Stimulated activated CD8-positive, alpha-beta memory T cell treated with anti-CD3 and anti-CD28 coated beads, Interleukin-4, amount 100 ng/mL, for 1 hour (primary cell): ENCODE measurements at regions not wholly inside any gene's neighbourhood (a gene's known extent, or its start where the extent isn't known, plus 50 kb on each side); places are given as distances from the start of the nearest gene placed in this dataset.

ENCODE experiments used
- DNase-seq, 2 donors: peaks; one replicate each; pipeline ENCODE4 v3.0.0-alpha.2; 2020; ENCODE audit warnings: low read depth in 2 of 2, low spot score in 1 of 2

DNA sequence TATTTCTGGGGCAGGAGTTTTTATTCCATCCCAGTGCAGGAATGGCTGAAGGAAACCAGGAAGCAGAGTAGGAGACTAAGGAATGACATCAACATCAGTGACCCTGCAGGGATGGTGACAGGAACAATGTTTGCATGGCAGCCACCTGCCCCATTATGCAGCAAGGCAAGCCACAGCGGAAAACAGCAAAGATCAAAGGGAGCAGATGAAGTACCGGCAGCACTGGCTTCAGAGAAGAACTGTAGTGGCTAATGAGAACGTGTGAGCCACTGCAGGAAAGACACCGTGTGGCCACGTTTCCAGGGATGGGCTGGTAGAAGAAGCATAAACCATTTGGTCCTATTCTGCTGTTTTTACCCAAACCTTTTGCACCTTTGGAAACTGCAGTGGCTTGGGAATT lies 52.9 kb upstream of the TAB2 start:
- DNase-seq = peak in 1 of 2 donors; percentile 8

GRCh38 chr6:149265945-149266344 lies 51.6 kb upstream of the TAB2 start:
- DNase-seq = no peak

GRCh38 chr6:149266659-149267058 lies 50.9 kb upstream of the TAB2 start:
- DNase-seq = no peak

DNA sequence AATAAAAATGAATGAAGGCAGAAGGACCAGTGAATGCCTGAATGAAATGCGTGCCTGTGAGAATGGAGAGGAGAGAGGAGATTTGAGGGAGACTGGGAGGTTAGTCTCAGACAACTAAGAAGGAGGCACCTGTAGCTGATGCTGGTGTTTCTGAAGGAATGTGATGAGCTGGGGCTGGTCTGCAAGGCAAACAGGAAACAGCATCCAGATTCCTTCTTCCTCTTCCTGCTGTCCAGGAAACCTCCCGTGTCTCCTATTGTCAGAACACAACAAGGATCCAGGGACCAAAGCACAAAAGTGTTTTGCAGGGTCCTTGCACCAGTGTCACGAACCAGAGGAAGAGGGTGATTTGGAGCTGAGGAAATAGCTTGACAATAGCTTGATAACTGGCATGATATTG lies 50.4 kb upstream of the TAB2 start:
- DNase-seq = no peak

DNA sequence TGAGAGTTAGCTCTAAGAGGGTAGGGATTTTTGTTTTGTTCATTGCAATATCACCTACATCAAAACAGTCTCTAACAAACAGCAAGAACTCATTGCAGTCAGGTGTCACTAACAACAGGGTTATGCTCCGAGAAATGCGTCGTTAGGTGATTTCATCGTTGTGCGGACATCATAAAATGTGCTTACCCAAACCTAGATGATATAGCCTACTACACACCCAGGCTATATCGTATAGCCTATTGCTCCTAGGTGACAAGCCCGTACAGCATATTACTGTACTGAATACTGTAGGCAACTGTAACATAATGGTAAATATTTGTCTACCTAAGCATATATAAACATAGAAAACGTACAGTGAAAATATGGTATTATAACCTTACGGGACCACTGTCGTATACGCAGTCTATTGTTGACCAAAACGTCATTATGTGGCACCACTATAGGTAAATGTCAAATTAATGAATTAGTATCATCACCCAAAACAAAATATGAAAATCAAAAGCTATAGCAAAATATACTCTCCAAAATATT lies 49.9 kb upstream of the TAB2 start:
- no peak for DNase-seq
